Choroid plexus epithelial cell (primary cell): ENCODE measurements at regions not wholly inside any gene's neighbourhood (a gene's known extent, or its start where the extent isn't known, plus 50 kb on each side); places are given as distances from the start of the nearest gene placed in this dataset.

Experiments
- DNase-seq: peaks from one replicate; pipeline ENCODE4 v3.0.0-alpha.2; 2010; ENCODE audit warnings: low read depth
- H3K4me3 ChIP-seq: 2 replicates; pipeline ENCODE4 v1.5.1; 2011; ENCODE audit warnings: low read depth, mild to moderate bottlenecking, control low read depth, low read length, moderate library complexity
- CTCF ChIP-seq: conservative IDR thresholded peaks from 2 replicates; pipeline ENCODE4 v1.5.1; 2011; ENCODE audit warnings: low read depth, mild to moderate bottlenecking, control low read depth, inconsistent platforms, low read length, moderate library complexity

DNA sequence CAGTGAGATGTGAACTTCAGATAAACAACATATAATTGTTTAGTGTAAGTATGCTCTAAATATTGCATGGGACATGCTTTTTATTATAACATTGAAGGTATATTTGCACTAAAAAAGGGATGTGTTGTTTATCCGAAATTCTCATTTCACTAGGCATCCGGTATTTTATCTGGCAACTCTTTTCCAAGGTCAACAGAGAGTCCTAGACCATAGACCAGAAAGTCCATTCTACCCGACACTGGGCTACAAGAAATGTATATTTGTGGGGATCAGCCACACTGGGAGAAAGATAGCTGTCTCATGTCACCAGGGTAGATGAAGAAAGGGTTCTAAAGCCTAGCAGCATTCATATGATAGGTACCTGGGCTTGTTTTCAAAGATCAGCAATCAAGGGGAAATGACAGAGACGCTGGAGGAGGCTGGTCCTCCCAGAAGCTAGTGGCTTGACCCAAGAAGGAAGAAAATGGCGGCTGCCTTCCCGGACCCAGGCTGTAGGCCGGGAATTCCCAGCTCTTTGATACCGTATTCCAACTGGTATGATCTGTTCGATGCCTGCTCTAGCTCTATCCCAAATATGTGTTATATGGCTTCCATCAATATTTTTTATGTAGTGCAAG, 161.1 kb upstream of the IRF2BP2 start:
- TF ChIP-seq CTCF = no peak
- no peak for DNase-seq
- H3K4me3 ChIP-seq = no peak overlapping the region

- TF ChIP-seq CTCF = peak; percentile 45
- H3K4me3 ChIP-seq = no peak overlapping the region
- DNase-seq = peak; percentile 28
Measured at GRCh38 chr1:234769986-234770795, 160.2 kb upstream of the IRF2BP2 start.

GRCh38 chr1:234769284-234769985, 159.5 kb upstream of the IRF2BP2 start:
- no peak for TF ChIP-seq CTCF
- no peak for DNase-seq
- H3K4me3 ChIP-seq = no peak overlapping the region

DNA sequence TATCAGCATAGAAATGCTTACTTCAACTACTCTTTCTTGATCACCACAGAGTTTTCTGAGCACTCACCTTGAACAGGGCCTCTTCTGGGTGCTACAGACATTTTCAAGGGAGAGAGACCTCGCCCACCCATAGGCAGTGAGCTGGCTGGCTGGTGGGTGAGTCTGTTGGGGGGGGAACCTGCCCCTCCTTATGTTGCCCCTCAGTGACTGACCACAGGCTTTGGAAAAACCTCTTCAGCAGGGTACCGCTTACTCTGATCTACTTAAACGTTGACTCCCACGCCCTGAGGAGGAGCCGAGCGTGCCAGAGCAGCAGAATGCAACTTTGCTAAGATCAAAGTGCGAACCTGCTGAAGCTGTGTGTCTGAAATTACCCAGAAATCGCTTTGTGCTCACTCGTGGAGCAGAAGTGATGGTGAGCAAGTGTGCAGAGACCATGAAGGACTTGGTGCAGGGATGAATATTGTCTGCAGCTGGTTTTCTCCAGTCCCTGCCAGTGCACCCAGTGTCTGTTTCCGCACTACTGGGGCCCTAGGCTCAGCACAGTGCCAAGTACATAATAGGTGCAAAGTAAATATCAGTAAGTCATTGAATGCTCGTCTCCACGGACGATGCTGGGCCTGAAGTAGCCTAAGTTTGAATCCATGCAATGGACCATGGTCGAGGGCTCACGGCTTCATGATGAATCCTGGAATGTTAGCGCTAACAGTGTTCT, 158.7 kb upstream of the IRF2BP2 start:
- no peak for DNase-seq
- H3K4me3 ChIP-seq = no peak overlapping the region
- TF ChIP-seq CTCF = no peak

- no peak for DNase-seq
- H3K4me3 ChIP-seq = no peak overlapping the region
- TF ChIP-seq CTCF = no peak
Measured at GRCh38 chr1:234768171-234768568, 158.2 kb upstream of the IRF2BP2 start.

GRCh38 chr1:234765672-234766071, 155.7 kb upstream of the IRF2BP2 start:
- no peak overlapping the region for H3K4me3 ChIP-seq
- DNase-seq = no peak
- TF ChIP-seq CTCF = no peak
